GM12878 (cell line): ENCODE measurements at regions not wholly inside any gene's neighbourhood (a gene's known extent, or its start where the extent isn't known, plus 50 kb on each side); places are given as distances from the start of the nearest gene placed in this dataset.

Experiments
- ATF3 ChIP-seq: IDR thresholded peaks from 2 replicates; pipeline ENCODE4 v1.6.1; 2011; ENCODE audit warnings: low read depth, mild to moderate bottlenecking, low read length, moderate library complexity, borderline replicate concordance; ENCODE audit errors: extremely low read depth
- CREM ChIP-seq: IDR thresholded peaks from 2 replicates; pipeline ENCODE4 v1.6.1; 2014; ENCODE audit warnings: antibody characterized with exemption, low read depth
- EZH2 ChIP-seq: IDR thresholded peaks from 2 replicates; pipeline ENCODE4 v1.6.1; 2012; ENCODE audit warnings: low read depth, mild to moderate bottlenecking, control low read depth, inconsistent platforms, low read length, borderline replicate concordance; ENCODE audit not compliant: control insufficient read depth
- JUND ChIP-seq: IDR thresholded peaks from 2 replicates; pipeline ENCODE4 v1.6.1; 2012; ENCODE audit warnings: low read depth, mild to moderate bottlenecking, low read length, improper control_type of control experiment, moderate library complexity
- MAX ChIP-seq: IDR thresholded peaks from 2 replicates; pipeline ENCODE4 v1.6.1; 2012; ENCODE audit warnings: low read depth, low read length, improper control_type of control experiment
- MYB ChIP-seq: fragments of 150-350 bp; IDR thresholded peaks from 2 replicates; pipeline ENCODE4 v1.6.1; 2014; ENCODE audit warnings: mild to moderate bottlenecking, low read depth, low read length, borderline replicate concordance
- NRF1 ChIP-seq: conservative IDR thresholded peaks from 2 replicates; pipeline ENCODE4 v1.6.1; 2011; ENCODE audit warnings: mild to moderate bottlenecking, low read depth, low read length, improper control_type of control experiment
- POLR2A ChIP-seq: IDR thresholded peaks from 2 replicates; pipeline ENCODE4 v1.6.1; 2011; ENCODE audit warnings: low read depth, mild to moderate bottlenecking, low read length
- RBBP5 ChIP-seq: fragments of 200-600 bp; sonication (generic); conservative IDR thresholded peaks from 2 replicates; pipeline ENCODE4 v1.6.1; 2016
- SRF ChIP-seq, 2 experiments: IDR thresholded peaks; 2 replicates each; pipeline ENCODE4 v1.6.1; 2011; ENCODE audit warnings: low read depth in 2 of 2, low read length in 2 of 2, mild to moderate bottlenecking in 1 of 2, moderate library complexity in 1 of 2
- ZBTB4 ChIP-seq: fragments of 450-650 bp; formaldehyde crosslinking; IDR thresholded peaks from 2 replicates; pipeline ENCODE4 v1.4.0; 2022; ENCODE audit warnings: mild to moderate bottlenecking, moderate library complexity
- ZNF274 ChIP-seq: IDR thresholded peaks from one replicate; pipeline ENCODE4 v1.8.0; 2011; ENCODE audit not compliant: insufficient read length, insufficient read depth
- TF ChIP-seq, protein P1 (sequence below), 3 experiments: IDR thresholded peaks in 2 of 3; conservative IDR thresholded peaks in 1 of 3; 2 replicates each; pipeline ENCODE4 v1.5.1; 2011; ENCODE audit warnings: low read depth in 3 of 3, low read length in 3 of 3, mild to moderate bottlenecking in 3 of 3, control low read depth in 2 of 3, moderate library complexity in 2 of 3, inconsistent platforms in 1 of 3, mixed read lengths in 1 of 3; ENCODE audit not compliant: control insufficient read depth in 2 of 3, insufficient read depth in 1 of 3; ENCODE audit errors: extremely low read depth in 1 of 3
- TF ChIP-seq, protein P2 (sequence below): fragments of 450-650 bp; formaldehyde crosslinking; IDR thresholded peaks from 2 replicates; pipeline ENCODE4 v1.5.0; 2022; ENCODE audit warnings: mild to moderate bottlenecking, missing genetic modification characterization

DNA sequence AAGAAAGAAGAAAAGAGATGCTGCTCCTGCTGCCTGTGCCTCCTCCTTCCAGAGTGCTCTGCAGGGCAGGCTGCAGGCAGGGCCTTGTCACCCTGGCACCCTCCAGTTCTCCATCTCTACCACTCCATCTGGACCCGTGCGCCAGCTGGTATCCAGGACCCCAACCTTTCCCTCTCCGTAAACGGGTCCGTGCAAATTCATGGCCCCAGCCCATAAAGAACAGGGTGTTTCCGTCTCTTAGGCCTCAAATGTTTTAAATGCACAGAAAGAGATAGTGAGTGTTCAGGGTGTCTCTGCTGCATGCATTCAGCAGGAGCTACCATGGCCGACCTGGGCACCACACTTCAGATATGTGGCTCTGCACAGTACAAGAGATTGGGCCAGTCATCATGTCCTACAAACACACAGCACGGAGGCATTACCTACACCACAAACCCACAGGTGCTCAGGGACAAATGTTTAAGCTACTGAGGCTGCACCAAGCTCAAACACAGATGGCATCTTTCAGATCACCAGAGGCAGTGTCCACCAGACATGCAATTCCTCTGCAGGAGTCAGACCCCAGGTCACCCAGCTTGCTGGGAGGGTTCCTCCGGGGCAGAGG lies 258.1 kb downstream of the DLL1 start:
- no peak for TF ChIP-seq RBBP5
- no peak for TF ChIP-seq MAX
- TF ChIP-seq ATF3 = no peak
- no peak for TF ChIP-seq ZNF274
- TF ChIP-seq CREM = no peak
- TF ChIP-seq NRF1 = no peak
- TF ChIP-seq JUND = no peak
- TF ChIP-seq MYB = no peak
- no peak for TF ChIP-seq EZH2
- TF ChIP-seq, protein P1, sequence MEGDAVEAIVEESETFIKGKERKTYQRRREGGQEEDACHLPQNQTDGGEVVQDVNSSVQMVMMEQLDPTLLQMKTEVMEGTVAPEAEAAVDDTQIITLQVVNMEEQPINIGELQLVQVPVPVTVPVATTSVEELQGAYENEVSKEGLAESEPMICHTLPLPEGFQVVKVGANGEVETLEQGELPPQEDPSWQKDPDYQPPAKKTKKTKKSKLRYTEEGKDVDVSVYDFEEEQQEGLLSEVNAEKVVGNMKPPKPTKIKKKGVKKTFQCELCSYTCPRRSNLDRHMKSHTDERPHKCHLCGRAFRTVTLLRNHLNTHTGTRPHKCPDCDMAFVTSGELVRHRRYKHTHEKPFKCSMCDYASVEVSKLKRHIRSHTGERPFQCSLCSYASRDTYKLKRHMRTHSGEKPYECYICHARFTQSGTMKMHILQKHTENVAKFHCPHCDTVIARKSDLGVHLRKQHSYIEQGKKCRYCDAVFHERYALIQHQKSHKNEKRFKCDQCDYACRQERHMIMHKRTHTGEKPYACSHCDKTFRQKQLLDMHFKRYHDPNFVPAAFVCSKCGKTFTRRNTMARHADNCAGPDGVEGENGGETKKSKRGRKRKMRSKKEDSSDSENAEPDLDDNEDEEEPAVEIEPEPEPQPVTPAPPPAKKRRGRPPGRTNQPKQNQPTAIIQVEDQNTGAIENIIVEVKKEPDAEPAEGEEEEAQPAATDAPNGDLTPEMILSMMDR (IDR thresholded peaks at IDR 0.05 in 2 of 3, conservative IDR thresholded peaks at IDR 0.05 in 1 of 3; ENCODE audit: control insufficient read depth in 2 of 3, extremely low read depth in 1 of 3, insufficient read depth in 1 of 3, low read depth in 3 of 3, low read length in 3 of 3) = no peak
- TF ChIP-seq ZBTB4 (CRISPR knock-in tag) = no peak
- TF ChIP-seq, protein P2, sequence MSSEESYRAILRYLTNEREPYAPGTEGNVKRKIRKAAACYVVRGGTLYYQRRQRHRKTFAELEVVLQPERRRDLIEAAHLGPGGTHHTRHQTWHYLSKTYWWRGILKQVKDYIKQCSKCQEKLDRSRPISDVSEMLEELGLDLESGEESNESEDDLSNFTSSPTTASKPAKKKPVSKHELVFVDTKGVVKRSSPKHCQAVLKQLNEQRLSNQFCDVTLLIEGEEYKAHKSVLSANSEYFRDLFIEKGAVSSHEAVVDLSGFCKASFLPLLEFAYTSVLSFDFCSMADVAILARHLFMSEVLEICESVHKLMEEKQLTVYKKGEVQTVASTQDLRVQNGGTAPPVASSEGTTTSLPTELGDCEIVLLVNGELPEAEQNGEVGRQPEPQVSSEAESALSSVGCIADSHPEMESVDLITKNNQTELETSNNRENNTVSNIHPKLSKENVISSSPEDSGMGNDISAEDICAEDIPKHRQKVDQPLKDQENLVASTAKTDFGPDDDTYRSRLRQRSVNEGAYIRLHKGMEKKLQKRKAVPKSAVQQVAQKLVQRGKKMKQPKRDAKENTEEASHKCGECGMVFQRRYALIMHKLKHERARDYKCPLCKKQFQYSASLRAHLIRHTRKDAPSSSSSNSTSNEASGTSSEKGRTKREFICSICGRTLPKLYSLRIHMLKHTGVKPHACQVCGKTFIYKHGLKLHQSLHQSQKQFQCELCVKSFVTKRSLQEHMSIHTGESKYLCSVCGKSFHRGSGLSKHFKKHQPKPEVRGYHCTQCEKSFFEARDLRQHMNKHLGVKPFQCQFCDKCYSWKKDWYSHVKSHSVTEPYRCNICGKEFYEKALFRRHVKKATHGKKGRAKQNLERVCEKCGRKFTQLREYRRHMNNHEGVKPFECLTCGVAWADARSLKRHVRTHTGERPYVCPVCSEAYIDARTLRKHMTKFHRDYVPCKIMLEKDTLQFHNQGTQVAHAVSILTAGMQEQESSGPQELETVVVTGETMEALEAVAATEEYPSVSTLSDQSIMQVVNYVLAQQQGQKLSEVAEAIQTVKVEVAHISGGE (CRISPR knock-in tag) = no peak
- no peak for TF ChIP-seq SRF (IDR thresholded peaks at IDR 0.05; ENCODE audit: low read depth in 2 of 2, low read length in 2 of 2)
- TF ChIP-seq POLR2A = no peak
